ENCODE measurements at regions not wholly inside any gene's neighbourhood (a gene's known extent, or its start where the extent isn't known, plus 50 kb on each side); places are given as distances from the start of the nearest gene placed in this dataset.
"Not testable (repeated sequence)": the region's sequence is repeated elsewhere in the genome, so short reads cannot be mapped to it uniquely, and the experiment has no call there.

- peaks cover 3 to 7% of the 10 kb centered on the region in 2 donors for H3K4me1 ChIP-seq (ENCODE audit: control insufficient read depth in 1 of 2, insufficient read depth in 2 of 2, low read length in 2 of 2)
- no peak overlapping the region for H3K9ac ChIP-seq (ENCODE audit: low read depth in 1 of 2, low read length in 2 of 2)
- H3K4me3 ChIP-seq (ENCODE audit: low read depth in 1 of 2, low read length in 2 of 2) = no peak overlapping the region
- no peaks in the 10 kb centered on the region for H3K9me3 ChIP-seq (ENCODE audit: control insufficient read depth in 1 of 2, low read length in 2 of 2)
- H3K36me3 ChIP-seq (ENCODE audit: control insufficient read depth in 1 of 2, insufficient read depth in 2 of 2, low read length in 2 of 2) = no peaks in the 10 kb centered on the region
- H3K27me3 ChIP-seq (ENCODE audit: control insufficient read depth in 1 of 2, insufficient read depth in 2 of 2, low read length in 2 of 2) = no peaks in the 10 kb centered on the region
- no peak overlapping the region for H3K27ac ChIP-seq (ENCODE audit: low read depth, low read length)
Observed at GRCh38 chr11:110857892-110858546, 145.8 kb upstream of the ARHGAP20 start.

DNA sequence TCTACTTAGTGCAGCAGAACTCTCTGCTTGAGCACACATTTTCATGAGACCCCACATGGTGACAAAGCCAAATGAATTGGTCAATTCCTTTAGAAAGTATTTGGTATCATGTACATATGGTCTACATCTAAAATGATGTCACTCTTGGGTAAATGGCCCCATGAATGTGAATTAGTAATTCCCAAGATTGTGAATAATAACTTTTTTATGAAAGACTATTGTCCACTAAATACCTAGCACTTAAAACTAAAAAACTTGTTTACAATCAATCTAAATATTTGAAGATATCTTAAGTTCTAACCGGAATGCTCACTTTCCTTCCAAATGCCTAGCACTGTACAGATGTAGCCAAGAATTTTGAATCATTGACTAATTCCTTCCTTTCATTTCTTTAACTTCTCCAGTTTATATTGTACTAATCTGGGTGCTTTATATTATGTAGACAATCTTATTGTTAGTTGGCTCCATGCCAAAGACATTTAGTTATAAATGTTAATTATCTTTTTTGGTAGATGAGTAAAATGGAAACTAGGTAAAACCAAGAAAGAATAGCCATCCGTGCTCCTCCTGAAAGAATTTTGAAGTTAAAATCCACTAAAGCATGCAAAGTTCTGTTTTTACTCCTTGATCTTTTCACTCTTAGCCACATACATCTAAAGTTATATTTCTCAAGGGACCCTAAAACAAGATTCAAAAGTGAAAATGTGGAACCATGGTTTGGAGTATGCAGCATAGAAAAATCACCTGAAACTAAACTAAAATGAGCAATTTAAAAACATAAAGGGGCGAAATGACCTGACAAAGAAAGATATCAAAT, 145.0 kb upstream of the ARHGAP20 start:
- H3K36me3 ChIP-seq (ENCODE audit: control insufficient read depth in 1 of 2, insufficient read depth in 2 of 2, low read length in 2 of 2) = no peaks in the 10 kb centered on the region
- peaks cover 3 to 7% of the 10 kb centered on the region in 2 donors for H3K4me1 ChIP-seq (ENCODE audit: control insufficient read depth in 1 of 2, insufficient read depth in 2 of 2, low read length in 2 of 2)
- H3K27ac ChIP-seq (ENCODE audit: low read depth, low read length) = no peak overlapping the region
- no peaks in the 10 kb centered on the region for H3K9me3 ChIP-seq (ENCODE audit: control insufficient read depth in 1 of 2, low read length in 2 of 2)
- no peak overlapping the region for H3K9ac ChIP-seq (ENCODE audit: low read depth in 1 of 2, low read length in 2 of 2)
- no peak overlapping the region for H3K4me3 ChIP-seq (ENCODE audit: low read depth in 1 of 2, low read length in 2 of 2)
- no peaks in the 10 kb centered on the region for H3K27me3 ChIP-seq (ENCODE audit: control insufficient read depth in 1 of 2, insufficient read depth in 2 of 2, low read length in 2 of 2)

- Histone ChIP-seq H3K36me3 (ENCODE audit: control insufficient read depth in 1 of 2, insufficient read depth in 2 of 2, low read length in 2 of 2) (no peaks in the 10 kb centered on the region), H3K4me3 (ENCODE audit: low read depth in 1 of 2, low read length in 2 of 2) (no peak overlapping the region), H3K9me3 (ENCODE audit: control insufficient read depth in 1 of 2, low read length in 2 of 2) (no peaks in the 10 kb centered on the region), H3K27ac (ENCODE audit: low read depth, low read length) (no peak overlapping the region), H3K9ac (ENCODE audit: low read depth in 1 of 2, low read length in 2 of 2) (no peak overlapping the region), H3K4me1 (ENCODE audit: control insufficient read depth in 1 of 2, insufficient read depth in 2 of 2, low read length in 2 of 2) (peaks cover 3 to 7% of the 10 kb centered on the region in 2 donors), H3K27me3 (ENCODE audit: control insufficient read depth in 1 of 2, insufficient read depth in 2 of 2, low read length in 2 of 2) (no peaks in the 10 kb centered on the region)
Observed at GRCh38 chr11:110856340-110856739, 144.1 kb upstream of the ARHGAP20 start.

GRCh38 chr11:110855191-110855590, 143.0 kb upstream of the ARHGAP20 start:
- Histone ChIP-seq H3K9me3 (ENCODE audit: control insufficient read depth in 1 of 2, low read length in 2 of 2) (no peaks in the 10 kb centered on the region), H3K27ac (ENCODE audit: low read depth, low read length) (no peak overlapping the region), H3K4me1 (ENCODE audit: control insufficient read depth in 1 of 2, insufficient read depth in 2 of 2, low read length in 2 of 2) (peaks cover 3 to 6% of the 10 kb centered on the region in 2 donors), H3K9ac (ENCODE audit: low read depth in 1 of 2, low read length in 2 of 2) (no peak overlapping the region), H3K4me3 (ENCODE audit: low read depth in 1 of 2, low read length in 2 of 2) (no peak overlapping the region), H3K27me3 (ENCODE audit: control insufficient read depth in 1 of 2, insufficient read depth in 2 of 2, low read length in 2 of 2) (no peaks in the 10 kb centered on the region), H3K36me3 (ENCODE audit: control insufficient read depth in 1 of 2, insufficient read depth in 2 of 2, low read length in 2 of 2) (no peaks in the 10 kb centered on the region)

GRCh38 chr11:110852921-110853490, 140.8 kb upstream of the ARHGAP20 start:
- H3K36me3 ChIP-seq (ENCODE audit: control insufficient read depth in 1 of 2, insufficient read depth in 2 of 2, low read length in 2 of 2) = no peaks in the 10 kb centered on the region
- no peaks in the 10 kb centered on the region for H3K27me3 ChIP-seq (ENCODE audit: control insufficient read depth in 1 of 2, insufficient read depth in 2 of 2, low read length in 2 of 2)
- H3K4me3 ChIP-seq (ENCODE audit: low read depth in 1 of 2, low read length in 2 of 2) = no peak overlapping the region
- H3K9ac ChIP-seq (ENCODE audit: low read depth in 1 of 2, low read length in 2 of 2) = no peak overlapping the region
- no peaks in the 10 kb centered on the region for H3K9me3 ChIP-seq (ENCODE audit: control insufficient read depth in 1 of 2, low read length in 2 of 2)
- no peak overlapping the region for H3K27ac ChIP-seq (ENCODE audit: low read depth, low read length)
- H3K4me1 ChIP-seq (ENCODE audit: control insufficient read depth in 1 of 2, insufficient read depth in 2 of 2, low read length in 2 of 2) = no peaks in the 10 kb centered on the region

- no peaks in the 10 kb centered on the region for H3K9me3 ChIP-seq (ENCODE audit: control insufficient read depth in 1 of 2, low read length in 2 of 2)
- no peak overlapping the region for H3K9ac ChIP-seq (ENCODE audit: low read depth in 1 of 2, low read length in 2 of 2)
- no peak overlapping the region for H3K27ac ChIP-seq (ENCODE audit: low read depth, low read length)
- H3K4me1 ChIP-seq (ENCODE audit: control insufficient read depth in 1 of 2, insufficient read depth in 2 of 2, low read length in 2 of 2) = no peaks in the 10 kb centered on the region
- no peaks in the 10 kb centered on the region for H3K27me3 ChIP-seq (ENCODE audit: control insufficient read depth in 1 of 2, insufficient read depth in 2 of 2, low read length in 2 of 2)
- H3K36me3 ChIP-seq (ENCODE audit: control insufficient read depth in 1 of 2, insufficient read depth in 2 of 2, low read length in 2 of 2) = no peaks in the 10 kb centered on the region
- no peak overlapping the region for H3K4me3 ChIP-seq (ENCODE audit: low read depth in 1 of 2, low read length in 2 of 2)
Observed at GRCh38 chr11:110850846-110851245, 138.6 kb upstream of the ARHGAP20 start.

DNA sequence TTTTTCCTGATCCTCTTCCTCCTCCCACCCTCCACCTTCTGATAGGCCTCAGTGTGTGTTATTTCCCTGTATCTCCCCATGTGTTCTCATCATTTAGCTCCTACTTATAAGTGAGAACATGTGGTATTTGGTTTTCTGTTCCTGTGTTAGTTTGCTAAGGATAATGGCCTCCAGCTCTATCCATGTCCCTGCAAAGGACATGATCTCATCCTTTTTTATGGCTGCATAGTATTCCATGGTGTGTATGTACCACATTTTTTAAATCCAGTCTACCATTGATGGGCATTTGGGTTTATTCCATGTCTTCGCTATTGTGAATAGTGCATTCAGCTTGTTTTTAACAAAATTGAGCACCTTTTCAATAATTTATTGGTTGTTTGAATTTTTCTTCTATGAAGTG, 130.8 kb upstream of the ARHGAP20 start:
- H3K9ac ChIP-seq (ENCODE audit: low read depth in 1 of 2, low read length in 2 of 2); H3K4me3 ChIP-seq (ENCODE audit: low read depth in 1 of 2, low read length in 2 of 2); H3K27me3 ChIP-seq (ENCODE audit: control insufficient read depth in 1 of 2, insufficient read depth in 2 of 2, low read length in 2 of 2); H3K36me3 ChIP-seq (ENCODE audit: control insufficient read depth in 1 of 2, insufficient read depth in 2 of 2, low read length in 2 of 2); H3K4me1 ChIP-seq (ENCODE audit: control insufficient read depth in 1 of 2, insufficient read depth in 2 of 2, low read length in 2 of 2); H3K27ac ChIP-seq (ENCODE audit: low read depth, low read length); H3K9me3 ChIP-seq (ENCODE audit: control insufficient read depth in 1 of 2, low read length in 2 of 2): not testable (repeated sequence)

- no peaks in the 10 kb centered on the region for H3K9me3 ChIP-seq (ENCODE audit: control insufficient read depth in 1 of 2, low read length in 2 of 2)
- no peak overlapping the region for H3K27ac ChIP-seq (ENCODE audit: low read depth, low read length)
- H3K4me3 ChIP-seq (ENCODE audit: low read depth in 1 of 2, low read length in 2 of 2) = no peak overlapping the region
- H3K27me3 ChIP-seq (ENCODE audit: control insufficient read depth in 1 of 2, insufficient read depth in 2 of 2, low read length in 2 of 2) = no peaks in the 10 kb centered on the region
- H3K9ac ChIP-seq (ENCODE audit: low read depth in 1 of 2, low read length in 2 of 2) = no peak overlapping the region
- no peaks in the 10 kb centered on the region for H3K36me3 ChIP-seq (ENCODE audit: control insufficient read depth in 1 of 2, insufficient read depth in 2 of 2, low read length in 2 of 2)
- H3K4me1 ChIP-seq (ENCODE audit: control insufficient read depth in 1 of 2, insufficient read depth in 2 of 2, low read length in 2 of 2) = no peaks in the 10 kb centered on the region
Observed at GRCh38 chr11:110838808-110839207, 126.6 kb upstream of the ARHGAP20 start.

- Histone ChIP-seq H3K27me3 (ENCODE audit: control insufficient read depth in 1 of 2, insufficient read depth in 2 of 2, low read length in 2 of 2) (no peaks in the 10 kb centered on the region), H3K4me1 (ENCODE audit: control insufficient read depth in 1 of 2, insufficient read depth in 2 of 2, low read length in 2 of 2) (no peaks in the 10 kb centered on the region), H3K4me3 (ENCODE audit: low read depth in 1 of 2, low read length in 2 of 2) (no peak overlapping the region), H3K9me3 (ENCODE audit: control insufficient read depth in 1 of 2, low read length in 2 of 2) (no peaks in the 10 kb centered on the region), H3K27ac (ENCODE audit: low read depth, low read length) (no peak overlapping the region), H3K36me3 (ENCODE audit: control insufficient read depth in 1 of 2, insufficient read depth in 2 of 2, low read length in 2 of 2) (no peaks in the 10 kb centered on the region), H3K9ac (ENCODE audit: low read depth in 1 of 2, low read length in 2 of 2) (no peak overlapping the region)
Observed at GRCh38 chr11:110837603-110838002, 125.4 kb upstream of the ARHGAP20 start.

- no peaks in the 10 kb centered on the region for H3K9me3 ChIP-seq (ENCODE audit: control insufficient read depth in 1 of 2, low read length in 2 of 2)
- no peaks in the 10 kb centered on the region for H3K4me1 ChIP-seq (ENCODE audit: control insufficient read depth in 1 of 2, insufficient read depth in 2 of 2, low read length in 2 of 2)
Observed at GRCh38 chr11:110835106-110835505, 122.9 kb upstream of the ARHGAP20 start.

More at GRCh38 chr11:110835106-110835505, 122.9 kb upstream of the ARHGAP20 start:
- H3K27me3 ChIP-seq (ENCODE audit: control insufficient read depth in 1 of 2, insufficient read depth in 2 of 2, low read length in 2 of 2) = no peaks in the 10 kb centered on the region
- H3K9ac ChIP-seq (ENCODE audit: low read depth in 1 of 2, low read length in 2 of 2) = no peak overlapping the region
- no peak overlapping the region for H3K4me3 ChIP-seq (ENCODE audit: low read depth in 1 of 2, low read length in 2 of 2)
- H3K36me3 ChIP-seq (ENCODE audit: control insufficient read depth in 1 of 2, insufficient read depth in 2 of 2, low read length in 2 of 2) = no peaks in the 10 kb centered on the region
- H3K27ac ChIP-seq (ENCODE audit: low read depth, low read length) = no peak overlapping the region
